HUES6 (cell line): ENCODE measurements at regions not wholly inside any gene's neighbourhood (a gene's known extent, or its start where the extent isn't known, plus 50 kb on each side); places are given as distances from the start of the nearest gene placed in this dataset.
"Not testable (repeated sequence)": the region's sequence is repeated elsewhere in the genome, so short reads cannot be mapped to it uniquely, and the experiment has no call there.

ENCODE experiments used
- H3K27ac ChIP-seq: 2 replicates; pipeline ENCODE4 v1.7.0; 2013; ENCODE audit warnings: low read depth, mild to moderate bottlenecking, low read length, inconsistent platforms
- H3K27me3 ChIP-seq: 2 replicates; pipeline ENCODE4 v1.6.1; 2013; ENCODE audit warnings: low read length; ENCODE audit not compliant: control insufficient read depth, insufficient read depth
- H3K36me3 ChIP-seq: 2 replicates; pipeline ENCODE4 v1.6.1; 2013; ENCODE audit warnings: low read length; ENCODE audit not compliant: control insufficient read depth, insufficient read depth
- H3K4me1 ChIP-seq: 2 replicates; pipeline ENCODE4 v1.6.1; 2013; ENCODE audit warnings: low read length; ENCODE audit not compliant: control insufficient read depth, insufficient read depth
- H3K4me3 ChIP-seq: 2 replicates; pipeline ENCODE4 v1.5.1; 2013; ENCODE audit warnings: low read depth, low read length
- H3K9ac ChIP-seq: one replicate; pipeline ENCODE4 v1.6.1; 2013; ENCODE audit warnings: mild to moderate bottlenecking, low read length
- H3K9me3 ChIP-seq: 2 replicates; pipeline ENCODE4 v1.6.1; 2013; ENCODE audit warnings: low read depth, low read length; ENCODE audit not compliant: control insufficient read depth, insufficient read depth

DNA sequence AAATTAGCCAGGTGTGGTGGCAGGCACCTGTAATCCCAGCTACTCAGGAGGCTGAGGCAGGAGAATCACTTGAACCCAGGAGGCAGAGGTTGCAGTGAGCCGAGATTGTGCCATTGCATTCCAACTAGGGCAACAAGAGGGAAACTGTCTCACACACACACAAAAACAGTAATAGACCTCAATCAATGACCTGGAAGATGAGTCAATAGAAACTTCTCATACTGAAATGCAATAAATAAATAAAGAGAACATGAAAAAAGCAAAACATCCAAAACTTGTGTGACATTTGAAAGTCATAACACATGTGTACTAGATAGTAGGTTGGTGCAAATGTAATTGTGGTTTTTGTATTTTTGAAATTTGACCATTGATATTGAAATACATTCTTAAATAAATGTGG is 1338.5 kb downstream of the AMY1C start:
- Histone ChIP-seq H3K9ac (no peak overlapping the region), H3K4me3 (no peak overlapping the region), H3K27me3 (no peaks in the 10 kb centered on the region), H3K36me3 (no peaks in the 10 kb centered on the region), H3K4me1 (no peaks in the 10 kb centered on the region), H3K27ac (no peak overlapping the region), H3K9me3 (no peaks in the 10 kb centered on the region)

DNA sequence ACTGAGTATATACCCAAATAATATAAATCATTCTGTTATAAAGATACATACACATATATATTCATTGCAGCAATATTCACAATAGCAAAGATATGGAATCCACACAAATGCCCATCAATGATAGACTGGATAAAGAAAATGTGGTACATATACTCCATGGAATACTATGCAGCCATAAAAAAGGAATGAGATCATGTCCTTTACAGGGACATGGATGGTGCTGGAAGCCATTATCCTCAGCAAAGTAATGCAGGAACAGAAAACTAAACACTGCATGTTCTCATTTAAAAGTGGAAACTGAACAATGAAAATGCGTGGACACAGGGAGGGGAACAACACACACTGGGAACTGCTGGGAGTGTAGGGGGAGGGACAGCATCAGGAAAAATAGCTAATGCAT is 1344.2 kb downstream of the AMY1C start:
- not testable (repeated sequence) for H3K27ac ChIP-seq, H3K4me3 ChIP-seq, H3K9me3 ChIP-seq, H3K4me1 ChIP-seq, H3K36me3 ChIP-seq, H3K9ac ChIP-seq, H3K27me3 ChIP-seq

DNA sequence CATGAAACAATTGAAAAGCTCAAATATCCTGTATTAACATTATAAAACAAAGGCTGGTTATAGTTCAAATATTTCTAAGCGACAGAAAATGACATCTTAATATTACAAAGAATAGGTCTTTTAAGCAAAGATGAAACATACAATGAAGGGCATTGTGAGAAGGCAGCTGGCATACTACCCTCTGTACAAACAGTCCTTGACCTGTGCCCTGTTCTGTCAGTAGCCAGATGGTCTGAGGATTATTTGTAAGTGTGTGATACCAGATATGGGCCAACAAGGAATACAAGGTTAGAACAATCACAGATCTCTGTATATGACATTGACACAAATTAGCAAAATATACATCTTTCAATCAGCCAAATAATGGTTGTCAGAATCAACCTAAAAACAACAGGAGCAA is 1350.4 kb downstream of the AMY1C start:
- Histone ChIP-seq H3K36me3 (no peaks in the 10 kb centered on the region), H3K27ac (no peak overlapping the region), H3K4me3 (no peak overlapping the region), H3K27me3 (no peaks in the 10 kb centered on the region), H3K9ac (no peak overlapping the region), H3K9me3 (no peaks in the 10 kb centered on the region), H3K4me1 (peaks cover 5% of the 10 kb centered on the region; the same call in 1 of the 2 replicates)

DNA sequence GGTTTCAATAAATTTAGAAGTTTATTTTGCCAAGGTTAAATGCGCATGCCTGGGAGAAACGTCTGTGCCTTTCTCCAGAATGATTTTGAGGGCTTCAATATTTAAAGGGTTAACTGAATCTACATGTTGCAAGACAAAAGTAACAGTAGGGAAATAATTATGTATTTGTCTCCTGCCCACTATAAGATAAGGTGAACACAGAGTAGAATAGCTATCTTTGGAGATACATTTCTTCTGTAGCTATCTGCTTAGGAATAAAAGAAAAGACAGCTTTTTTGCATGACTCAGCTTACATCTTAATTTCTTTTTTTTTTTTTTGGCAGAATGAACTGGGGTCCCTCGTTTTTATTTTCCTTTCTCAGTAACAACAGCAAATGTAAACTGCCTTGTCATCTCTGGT is 1351.6 kb downstream of the AMY1C start:
- H3K9me3 ChIP-seq: 0 out of 2 replicates have a peak, but pooled peaks cover 1% of the 10 kb centered on the region
- 0 out of 2 replicates have a peak overlapping the region, but pooled peaks have one; percentile 16 for H3K27ac ChIP-seq
- no peak overlapping the region for H3K9ac ChIP-seq
- peaks cover 5% of the 10 kb centered on the region; the same call in 1 of the 2 replicates for H3K4me1 ChIP-seq
- no peaks in the 10 kb centered on the region for H3K27me3 ChIP-seq
- H3K36me3 ChIP-seq: no peaks in the 10 kb centered on the region
- no peak overlapping the region for H3K4me3 ChIP-seq

DNA sequence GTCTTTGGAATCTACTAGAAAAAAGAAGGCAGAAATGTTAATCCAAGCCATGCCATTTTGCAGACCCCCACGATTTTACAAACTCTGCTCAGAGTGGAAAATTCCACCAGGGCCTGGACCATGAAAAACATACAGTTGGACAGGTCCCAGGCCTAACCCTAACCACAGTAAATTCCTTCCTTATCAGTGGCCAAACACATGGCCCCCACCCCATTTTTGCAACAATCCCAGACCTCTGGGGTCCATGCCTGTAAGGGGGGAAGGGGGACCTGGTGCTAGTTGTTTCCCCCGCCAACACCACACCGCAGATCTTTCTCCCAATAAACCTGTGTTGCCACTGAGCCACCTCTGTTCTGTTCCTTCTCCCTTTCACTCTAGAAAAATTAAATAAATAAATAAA is 1352.7 kb downstream of the AMY1C start:
- no peak overlapping the region for H3K27ac ChIP-seq
- no peak overlapping the region for H3K9ac ChIP-seq
- 0 out of 2 replicates have a peak, but pooled peaks cover 2% of the 10 kb centered on the region for H3K9me3 ChIP-seq
- H3K27me3 ChIP-seq: no peaks in the 10 kb centered on the region
- no peaks in the 10 kb centered on the region for H3K36me3 ChIP-seq
- peaks cover 5% of the 10 kb centered on the region; the same call in 1 of the 2 replicates for H3K4me1 ChIP-seq
- H3K4me3 ChIP-seq: no peak overlapping the region

GRCh38 chr1:105122041-105122440 is 1372.3 kb downstream of the AMY1C start:
- no peaks in the 10 kb centered on the region for H3K9me3 ChIP-seq
- no peak overlapping the region for H3K9ac ChIP-seq
- no peak overlapping the region for H3K4me3 ChIP-seq
- no peaks in the 10 kb centered on the region for H3K36me3 ChIP-seq
- H3K4me1 ChIP-seq: no peaks in the 10 kb centered on the region
- no peaks in the 10 kb centered on the region for H3K27me3 ChIP-seq
- H3K27ac ChIP-seq: no peak overlapping the region

DNA sequence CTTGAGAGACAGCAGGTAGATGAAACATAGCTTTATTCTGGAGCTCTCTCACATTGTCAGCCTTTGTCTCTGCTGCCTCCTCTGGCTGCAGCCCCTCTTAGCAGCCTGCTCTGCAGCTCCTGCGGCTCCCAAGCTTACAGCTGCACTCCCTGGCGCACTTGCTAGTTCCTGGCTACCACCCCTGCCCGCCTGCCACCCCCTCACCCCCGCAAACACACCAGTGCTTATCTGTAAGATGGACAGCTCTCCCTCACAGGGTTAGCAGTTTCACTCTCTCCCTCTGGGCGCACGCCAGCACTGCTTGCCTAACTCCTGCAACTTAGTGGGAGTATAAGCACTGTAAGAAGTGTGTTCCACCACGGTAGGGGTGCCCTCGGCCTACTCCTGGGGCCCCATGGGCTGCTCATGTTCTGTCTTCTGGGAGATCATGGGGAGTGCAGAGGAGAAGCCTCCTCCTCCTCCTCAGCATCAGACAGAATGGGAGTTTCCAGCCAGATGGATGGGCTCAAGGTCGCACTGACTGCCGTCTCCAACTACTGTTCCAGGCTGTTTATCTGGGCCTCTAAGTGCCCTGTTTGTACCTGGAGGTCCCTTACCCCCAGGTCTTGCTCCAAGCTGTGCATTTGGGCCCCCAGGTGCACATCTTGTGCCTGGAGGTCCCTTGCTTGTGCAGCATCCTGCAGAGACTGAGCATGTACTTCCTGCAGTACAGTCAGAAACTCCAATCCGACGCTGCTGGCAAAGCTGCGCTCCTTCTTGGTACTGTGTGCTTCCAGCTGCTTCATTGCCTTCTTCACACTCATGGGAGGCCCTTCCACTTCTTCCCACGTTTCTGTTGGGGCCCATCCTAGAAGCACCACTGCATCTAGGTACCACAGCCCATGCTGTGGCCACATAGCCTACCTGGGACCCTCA is 1388.1 kb downstream of the AMY1C start:
- Histone ChIP-seq H3K27ac (no peak overlapping the region), H3K27me3 (no peaks in the 10 kb centered on the region), H3K9ac (no peak overlapping the region), H3K4me3 (no peak overlapping the region), H3K36me3 (no peaks in the 10 kb centered on the region), H3K9me3 (no peaks in the 10 kb centered on the region), H3K4me1 (no peaks in the 10 kb centered on the region)

DNA sequence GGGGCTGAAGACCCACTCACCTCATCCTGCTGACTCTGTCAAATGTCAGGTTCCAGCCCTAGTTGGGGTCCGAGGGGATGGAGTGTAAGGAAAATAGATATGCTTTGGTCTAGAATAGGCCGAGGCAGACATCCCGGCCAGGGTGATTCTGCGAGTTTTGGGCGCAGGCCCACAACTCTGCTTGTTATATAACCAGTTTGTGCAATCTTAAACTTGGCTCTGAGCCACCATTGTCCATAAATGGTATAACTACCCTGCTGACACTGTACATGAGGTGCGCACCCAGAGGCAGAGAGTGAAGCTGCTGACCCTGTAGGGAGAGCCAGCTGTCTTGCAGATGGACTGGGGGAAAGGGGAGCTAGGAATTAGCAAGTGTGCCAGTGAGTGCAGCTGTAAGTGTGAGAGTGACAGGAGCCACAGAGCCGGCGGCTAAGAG is 1388.8 kb downstream of the AMY1C start:
- H3K36me3 ChIP-seq: no peaks in the 10 kb centered on the region
- no peak overlapping the region for H3K9ac ChIP-seq
- H3K4me1 ChIP-seq: no peaks in the 10 kb centered on the region
- no peak overlapping the region for H3K27ac ChIP-seq
- no peaks in the 10 kb centered on the region for H3K9me3 ChIP-seq
- H3K4me3 ChIP-seq: no peak overlapping the region
- no peaks in the 10 kb centered on the region for H3K27me3 ChIP-seq

- H3K4me3 ChIP-seq: no peak overlapping the region
- H3K4me1 ChIP-seq: peaks cover 7% of the 10 kb centered on the region; the same call in 1 of the 2 replicates
- no peak overlapping the region; the same call in 1 of the 2 replicates for H3K27ac ChIP-seq
- H3K9me3 ChIP-seq: no peaks in the 10 kb centered on the region
- H3K36me3 ChIP-seq: no peaks in the 10 kb centered on the region
- no peak overlapping the region for H3K9ac ChIP-seq
- H3K27me3 ChIP-seq: no peaks in the 10 kb centered on the region
Observed at GRCh38 chr1:105172788-105173187, 1423.1 kb downstream of the AMY1C start.

DNA sequence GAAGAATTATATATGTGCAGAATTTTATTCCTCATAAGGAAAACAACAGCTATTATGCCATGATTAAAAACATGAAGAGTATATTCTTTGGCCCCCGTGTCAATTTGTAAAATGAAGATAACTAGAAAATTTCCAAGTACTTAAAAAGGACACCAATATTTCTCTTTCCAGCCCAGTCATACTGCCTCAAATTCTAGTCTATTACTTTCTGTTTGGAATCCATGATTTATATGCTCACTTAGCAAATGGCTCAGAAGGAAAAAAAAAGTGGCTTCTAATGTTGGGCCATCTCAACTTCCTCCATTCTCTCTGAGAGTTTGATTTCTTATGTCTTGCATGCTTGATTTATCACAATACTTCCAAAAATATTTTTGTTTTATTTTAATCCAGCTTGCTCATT is 1431.1 kb downstream of the AMY1C start:
- Histone ChIP-seq H3K4me3 (no peak overlapping the region), H3K27ac (no peak overlapping the region), H3K27me3 (no peaks in the 10 kb centered on the region), H3K36me3 (no peaks in the 10 kb centered on the region), H3K9me3 (no peaks in the 10 kb centered on the region), H3K4me1 (no peaks in the 10 kb centered on the region), H3K9ac (no peak overlapping the region)

GRCh38 chr1:105204836-105205371 is 1455.2 kb downstream of the AMY1C start:
- H3K4me1 ChIP-seq: no peaks in the 10 kb centered on the region
- no peak overlapping the region for H3K27ac ChIP-seq
- no peaks in the 10 kb centered on the region for H3K36me3 ChIP-seq
- no peaks in the 10 kb centered on the region for H3K27me3 ChIP-seq
- H3K9me3 ChIP-seq: no peaks in the 10 kb centered on the region
- H3K9ac ChIP-seq: no peak overlapping the region
- H3K4me3 ChIP-seq: no peak overlapping the region
